ENCODE measurements at regions not wholly inside any gene's neighbourhood (a gene's known extent, or its start where the extent isn't known, plus 50 kb on each side); places are given as distances from the start of the nearest gene placed in this dataset.

DNA sequence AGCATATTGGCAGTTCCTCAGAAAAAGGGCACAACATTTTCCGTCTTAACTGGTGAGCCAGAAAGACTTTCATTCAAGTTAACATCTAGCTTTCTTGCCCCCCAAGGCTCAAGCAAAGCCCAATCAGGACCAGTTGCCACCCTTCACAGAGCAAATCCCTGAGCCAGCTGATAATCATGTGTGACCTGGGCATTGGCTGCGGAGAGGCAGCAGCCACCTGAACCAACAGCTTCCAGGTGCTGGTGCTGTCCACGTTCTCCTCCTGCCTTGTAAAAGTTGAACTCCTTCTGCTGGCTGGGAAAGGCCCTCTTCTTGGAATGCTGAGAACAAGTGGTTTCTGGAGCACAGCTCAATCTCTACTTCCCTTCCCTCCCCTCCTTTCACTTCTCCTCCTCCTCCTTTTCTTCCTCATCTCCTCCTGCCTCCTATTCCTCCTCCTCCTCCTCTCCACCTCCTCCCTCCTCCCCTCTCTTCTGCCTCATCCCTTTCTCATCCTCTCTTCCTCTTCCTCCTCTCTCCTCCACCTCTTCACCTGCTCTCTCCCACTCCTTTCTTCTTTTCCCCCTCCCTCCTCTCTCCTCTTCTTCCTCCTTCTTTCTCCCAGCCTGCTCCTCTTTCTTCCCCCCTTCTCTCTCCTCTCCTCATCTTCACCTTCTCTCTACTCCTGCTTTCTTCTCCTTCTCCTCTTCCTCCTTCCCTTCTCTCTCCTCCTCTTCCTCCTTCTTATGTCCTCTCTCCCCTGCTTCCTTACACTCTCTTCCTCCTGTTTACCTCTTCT, 140.6 kb downstream of the JCAD start:
- TF ChIP-seq MXI1 (IDR thresholded peaks at IDR 0.05; ENCODE audit: low read depth, low read length) = no peak
- TF ChIP-seq YY1 (IDR thresholded peaks at IDR 0.05; ENCODE audit: low read depth) = no peak
- TF ChIP-seq, protein P1, sequence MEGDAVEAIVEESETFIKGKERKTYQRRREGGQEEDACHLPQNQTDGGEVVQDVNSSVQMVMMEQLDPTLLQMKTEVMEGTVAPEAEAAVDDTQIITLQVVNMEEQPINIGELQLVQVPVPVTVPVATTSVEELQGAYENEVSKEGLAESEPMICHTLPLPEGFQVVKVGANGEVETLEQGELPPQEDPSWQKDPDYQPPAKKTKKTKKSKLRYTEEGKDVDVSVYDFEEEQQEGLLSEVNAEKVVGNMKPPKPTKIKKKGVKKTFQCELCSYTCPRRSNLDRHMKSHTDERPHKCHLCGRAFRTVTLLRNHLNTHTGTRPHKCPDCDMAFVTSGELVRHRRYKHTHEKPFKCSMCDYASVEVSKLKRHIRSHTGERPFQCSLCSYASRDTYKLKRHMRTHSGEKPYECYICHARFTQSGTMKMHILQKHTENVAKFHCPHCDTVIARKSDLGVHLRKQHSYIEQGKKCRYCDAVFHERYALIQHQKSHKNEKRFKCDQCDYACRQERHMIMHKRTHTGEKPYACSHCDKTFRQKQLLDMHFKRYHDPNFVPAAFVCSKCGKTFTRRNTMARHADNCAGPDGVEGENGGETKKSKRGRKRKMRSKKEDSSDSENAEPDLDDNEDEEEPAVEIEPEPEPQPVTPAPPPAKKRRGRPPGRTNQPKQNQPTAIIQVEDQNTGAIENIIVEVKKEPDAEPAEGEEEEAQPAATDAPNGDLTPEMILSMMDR (IDR thresholded peaks at IDR 0.05) = no peak
- TF ChIP-seq REST (IDR thresholded peaks at IDR 0.05; ENCODE audit: low read depth, low read length) = no peak
- TF ChIP-seq MAX (IDR thresholded peaks at IDR 0.05; ENCODE audit: low read depth) = no peak
- no peak for TF ChIP-seq RAD21 (IDR thresholded peaks at IDR 0.05; ENCODE audit: low read length)
- TF ChIP-seq CHD2 (IDR thresholded peaks at IDR 0.05; ENCODE audit: low read length, partially characterized antibody) = no peak
- no peak for TF ChIP-seq EP300 (IDR thresholded peaks at IDR 0.05; ENCODE audit: borderline replicate concordance in 1 of 2, low read depth in 1 of 2, low read length in 1 of 2)
- TF ChIP-seq POLR2AphosphoS5 (IDR thresholded peaks at IDR 0.05; ENCODE audit: low read depth, low read length) = no peak
- TF ChIP-seq MEF2A (IDR thresholded peaks at IDR 0.05; ENCODE audit: borderline replicate concordance, low read depth) = no peak
- TF ChIP-seq, protein P2, sequence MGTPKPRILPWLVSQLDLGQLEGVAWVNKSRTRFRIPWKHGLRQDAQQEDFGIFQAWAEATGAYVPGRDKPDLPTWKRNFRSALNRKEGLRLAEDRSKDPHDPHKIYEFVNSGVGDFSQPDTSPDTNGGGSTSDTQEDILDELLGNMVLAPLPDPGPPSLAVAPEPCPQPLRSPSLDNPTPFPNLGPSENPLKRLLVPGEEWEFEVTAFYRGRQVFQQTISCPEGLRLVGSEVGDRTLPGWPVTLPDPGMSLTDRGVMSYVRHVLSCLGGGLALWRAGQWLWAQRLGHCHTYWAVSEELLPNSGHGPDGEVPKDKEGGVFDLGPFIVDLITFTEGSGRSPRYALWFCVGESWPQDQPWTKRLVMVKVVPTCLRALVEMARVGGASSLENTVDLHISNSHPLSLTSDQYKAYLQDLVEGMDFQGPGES (IDR thresholded peaks at IDR 0.05; ENCODE audit: low read depth, low read length) = no peak
- TF ChIP-seq ZBTB33 (IDR thresholded peaks at IDR 0.05; ENCODE audit: borderline replicate concordance, low read depth) = no peak
- TF ChIP-seq GATA2 (CRISPR knock-in tag; IDR thresholded peaks at IDR 0.05) = no peak

Data from SK-N-SH (cell line).